ENCODE measurements at regions not wholly inside any gene's neighbourhood (a gene's known extent, or its start where the extent isn't known, plus 50 kb on each side); places are given as distances from the start of the nearest gene placed in this dataset.

GRCh38 chr11:13826505-13827278, 135.8 kb upstream of the SPON1 start:
- no peaks in the 10 kb centered on the region for H3F3A ChIP-seq (ENCODE audit: low read depth)
- Mint-ChIP-seq H3K27ac (no peak overlapping the region), H3K4me3 (no peak overlapping the region), H3K27me3 (ENCODE audit: insufficient read depth, low read depth) (peaks cover 2% of the 10 kb centered on the region), H3K9me3 (peaks cover 2% of the 10 kb centered on the region), H3K4me1 (no peaks in the 10 kb centered on the region), H3K36me3 (no peaks in the 10 kb centered on the region)
- H3K9ac ChIP-seq, result no peak overlapping the region
- H4K20me1 ChIP-seq (ENCODE audit: low read depth), result no peaks in the 10 kb centered on the region
- no peaks in the 10 kb centered on the region for H3K27me3 ChIP-seq
- H3K4me1 ChIP-seq, result no peaks in the 10 kb centered on the region
- H3K27ac ChIP-seq, result no peak overlapping the region
- H3K79me2 ChIP-seq (ENCODE audit: low read depth), result no peaks in the 10 kb centered on the region
- no peaks in the 10 kb centered on the region for H3K9me3 ChIP-seq (ENCODE audit: low read depth)
- no peak for TF ChIP-seq EZH2phosphoT487 (IDR thresholded peaks at IDR 0.05)
- TF ChIP-seq CTCF (IDR thresholded peaks at IDR 0.05), result no peak
- TF ChIP-seq EZH2 (IDR thresholded peaks at IDR 0.05), result no peak
- DNase-seq (ENCODE audit: low spot score), result no peak
- H2AFZ ChIP-seq (replicated peaks), result no peak overlapping the region
- H3K4me3 ChIP-seq, result no peak overlapping the region
- no peaks in the 10 kb centered on the region for H3K36me3 ChIP-seq
- no peak overlapping the region for H3K4me2 ChIP-seq

- Mint-ChIP-seq H3K9me3 (peaks cover 2% of the 10 kb centered on the region), H3K4me1 (peaks cover 2% of the 10 kb centered on the region), H3K4me3 (no peak overlapping the region), H3K27ac (no peak overlapping the region), H3K27me3 (ENCODE audit: insufficient read depth, low read depth) (peaks cover 3% of the 10 kb centered on the region), H3K36me3 (no peaks in the 10 kb centered on the region)
- no peaks in the 10 kb centered on the region for H3F3A ChIP-seq (ENCODE audit: low read depth)
- no peaks in the 10 kb centered on the region for H4K20me1 ChIP-seq (ENCODE audit: low read depth)
- H2AFZ ChIP-seq (replicated peaks), result no peak overlapping the region
- no peak overlapping the region for H3K4me3 ChIP-seq
- H3K9ac ChIP-seq, result no peak overlapping the region
- no peak overlapping the region for H3K4me2 ChIP-seq
- H3K36me3 ChIP-seq, result no peaks in the 10 kb centered on the region
- H3K9me3 ChIP-seq (ENCODE audit: low read depth), result no peaks in the 10 kb centered on the region
- no peaks in the 10 kb centered on the region for H3K4me1 ChIP-seq
- H3K27ac ChIP-seq, result no peak overlapping the region
- no peaks in the 10 kb centered on the region for H3K27me3 ChIP-seq
- no peaks in the 10 kb centered on the region for H3K79me2 ChIP-seq (ENCODE audit: low read depth)
- no peak for DNase-seq (ENCODE audit: low spot score)
- TF ChIP-seq EZH2 (IDR thresholded peaks at IDR 0.05) (no peak), EZH2phosphoT487 (IDR thresholded peaks at IDR 0.05) (no peak), CTCF (IDR thresholded peaks at IDR 0.05) (no peak)
These were observed 130.8 kb upstream of the SPON1 start for GRCh38 chr11:13831696-13832095.

- H3K27me3 ChIP-seq, result no peaks in the 10 kb centered on the region
- H3K36me3 ChIP-seq, result no peaks in the 10 kb centered on the region
- H2AFZ ChIP-seq (replicated peaks), result no peak overlapping the region
- Mint-ChIP-seq H3K4me1 (peaks cover 5% of the 10 kb centered on the region), H3K27me3 (ENCODE audit: insufficient read depth, low read depth) (peaks cover 2% of the 10 kb centered on the region), H3K9me3 (no peaks in the 10 kb centered on the region), H3K27ac (no peak overlapping the region), H3K36me3 (no peaks in the 10 kb centered on the region), H3K4me3 (no peak overlapping the region)
- H3K4me2 ChIP-seq, result no peak overlapping the region
- H3K9ac ChIP-seq, result no peak overlapping the region
- H3K9me3 ChIP-seq (ENCODE audit: low read depth), result no peaks in the 10 kb centered on the region
- H3K4me3 ChIP-seq, result no peak overlapping the region
- no peaks in the 10 kb centered on the region for H3K4me1 ChIP-seq
- DNase-seq (ENCODE audit: low spot score), result peak; percentile 65
- no peaks in the 10 kb centered on the region for H3K79me2 ChIP-seq (ENCODE audit: low read depth)
- H3K27ac ChIP-seq, result no peak overlapping the region
- no peaks in the 10 kb centered on the region for H3F3A ChIP-seq (ENCODE audit: low read depth)
- H4K20me1 ChIP-seq (ENCODE audit: low read depth), result no peaks in the 10 kb centered on the region
- peak; percentile 72 for TF ChIP-seq CTCF (IDR thresholded peaks at IDR 0.05)
- TF ChIP-seq EZH2 (IDR thresholded peaks at IDR 0.05), result no peak
These were observed 128.1 kb upstream of the SPON1 start for GRCh38 chr11:13834463-13834862.
